ENCODE measurements at regions not wholly inside any gene's neighbourhood (a gene's known extent, or its start where the extent isn't known, plus 50 kb on each side); places are given as distances from the start of the nearest gene placed in this dataset.

GRCh38 chr19:33927789-33928457 lies 131.3 kb downstream of the KCTD15 start:
- no peak for TF ChIP-seq EP300 (IDR thresholded peaks at IDR 0.05)
- TF ChIP-seq, protein P1, sequence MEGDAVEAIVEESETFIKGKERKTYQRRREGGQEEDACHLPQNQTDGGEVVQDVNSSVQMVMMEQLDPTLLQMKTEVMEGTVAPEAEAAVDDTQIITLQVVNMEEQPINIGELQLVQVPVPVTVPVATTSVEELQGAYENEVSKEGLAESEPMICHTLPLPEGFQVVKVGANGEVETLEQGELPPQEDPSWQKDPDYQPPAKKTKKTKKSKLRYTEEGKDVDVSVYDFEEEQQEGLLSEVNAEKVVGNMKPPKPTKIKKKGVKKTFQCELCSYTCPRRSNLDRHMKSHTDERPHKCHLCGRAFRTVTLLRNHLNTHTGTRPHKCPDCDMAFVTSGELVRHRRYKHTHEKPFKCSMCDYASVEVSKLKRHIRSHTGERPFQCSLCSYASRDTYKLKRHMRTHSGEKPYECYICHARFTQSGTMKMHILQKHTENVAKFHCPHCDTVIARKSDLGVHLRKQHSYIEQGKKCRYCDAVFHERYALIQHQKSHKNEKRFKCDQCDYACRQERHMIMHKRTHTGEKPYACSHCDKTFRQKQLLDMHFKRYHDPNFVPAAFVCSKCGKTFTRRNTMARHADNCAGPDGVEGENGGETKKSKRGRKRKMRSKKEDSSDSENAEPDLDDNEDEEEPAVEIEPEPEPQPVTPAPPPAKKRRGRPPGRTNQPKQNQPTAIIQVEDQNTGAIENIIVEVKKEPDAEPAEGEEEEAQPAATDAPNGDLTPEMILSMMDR (IDR thresholded peaks at IDR 0.05) = no peak
- no peak for TF ChIP-seq POLR2A (IDR thresholded peaks at IDR 0.05)
- no peak for TF ChIP-seq POLR2AphosphoS5 (IDR thresholded peaks at IDR 0.05)

Measured in stomach (tissue), 4 donors.